ENCODE measurements at regions not wholly inside any gene's neighbourhood (a gene's known extent, or its start where the extent isn't known, plus 50 kb on each side); places are given as distances from the start of the nearest gene placed in this dataset.

DNA sequence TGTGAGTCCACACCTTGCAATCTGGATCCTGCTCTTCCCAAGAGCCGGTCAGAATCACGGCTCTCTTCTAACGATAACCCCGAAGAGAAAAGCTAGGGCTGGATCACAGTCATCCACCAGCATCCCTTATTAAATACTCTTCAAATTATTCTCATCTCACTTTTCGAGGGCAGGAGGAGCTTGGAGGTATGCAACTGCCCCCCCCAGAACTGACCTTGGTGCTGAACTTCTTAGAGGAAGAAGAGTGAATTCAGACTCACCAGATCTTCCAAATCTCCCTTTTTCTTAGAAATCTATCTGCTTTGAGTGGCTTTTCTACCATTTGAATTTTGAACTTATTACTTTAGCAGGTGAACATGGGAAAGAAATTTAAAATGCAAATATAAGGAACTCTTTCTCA lies 75.7 kb downstream of the MED10 start:
- TF ChIP-seq, protein P1, sequence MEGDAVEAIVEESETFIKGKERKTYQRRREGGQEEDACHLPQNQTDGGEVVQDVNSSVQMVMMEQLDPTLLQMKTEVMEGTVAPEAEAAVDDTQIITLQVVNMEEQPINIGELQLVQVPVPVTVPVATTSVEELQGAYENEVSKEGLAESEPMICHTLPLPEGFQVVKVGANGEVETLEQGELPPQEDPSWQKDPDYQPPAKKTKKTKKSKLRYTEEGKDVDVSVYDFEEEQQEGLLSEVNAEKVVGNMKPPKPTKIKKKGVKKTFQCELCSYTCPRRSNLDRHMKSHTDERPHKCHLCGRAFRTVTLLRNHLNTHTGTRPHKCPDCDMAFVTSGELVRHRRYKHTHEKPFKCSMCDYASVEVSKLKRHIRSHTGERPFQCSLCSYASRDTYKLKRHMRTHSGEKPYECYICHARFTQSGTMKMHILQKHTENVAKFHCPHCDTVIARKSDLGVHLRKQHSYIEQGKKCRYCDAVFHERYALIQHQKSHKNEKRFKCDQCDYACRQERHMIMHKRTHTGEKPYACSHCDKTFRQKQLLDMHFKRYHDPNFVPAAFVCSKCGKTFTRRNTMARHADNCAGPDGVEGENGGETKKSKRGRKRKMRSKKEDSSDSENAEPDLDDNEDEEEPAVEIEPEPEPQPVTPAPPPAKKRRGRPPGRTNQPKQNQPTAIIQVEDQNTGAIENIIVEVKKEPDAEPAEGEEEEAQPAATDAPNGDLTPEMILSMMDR (IDR thresholded peaks at IDR 0.05), result no peak
- TF ChIP-seq EZH2 (IDR thresholded peaks at IDR 0.05) (no peak), EZH2phosphoT487 (IDR thresholded peaks at IDR 0.05) (no peak)

Measured in neural progenitor cell (in vitro differentiated cells).